ENCODE measurements at regions not wholly inside any gene's neighbourhood (a gene's known extent, or its start where the extent isn't known, plus 50 kb on each side); places are given as distances from the start of the nearest gene placed in this dataset.

- Histone ChIP-seq H3K9me3 (ENCODE audit: insufficient read depth, low read length) (no peaks in the 10 kb centered on the region), H3K79me2 (ENCODE audit: insufficient read depth, low read length) (no peaks in the 10 kb centered on the region), H3K4me2 (ENCODE audit: low read depth, low read length, poor library complexity, severe bottlenecking) (no peak overlapping the region)
Observed at GRCh38 chr1:177811429-177811828, 158.4 kb downstream of the SEC16B start.

GRCh38 chr1:177809819-177810218 lies 160.0 kb downstream of the SEC16B start:
- no peak overlapping the region for H3K4me3 ChIP-seq (ENCODE audit: insufficient read depth, low read length, poor library complexity, severe bottlenecking)
- H3K9me3 ChIP-seq (ENCODE audit: insufficient read depth, low read length) = no peaks in the 10 kb centered on the region
- H4K20me1 ChIP-seq (ENCODE audit: low read depth, low read length) = no peaks in the 10 kb centered on the region
- H3K9ac ChIP-seq (ENCODE audit: low read length) = no peak overlapping the region
- no peaks in the 10 kb centered on the region for H3F3A ChIP-seq (ENCODE audit: insufficient read depth)
- H3K9me2 ChIP-seq (replicated peaks; ENCODE audit: insufficient read depth, low read length) = no peaks in the 10 kb centered on the region
- H3K36me3 ChIP-seq (ENCODE audit: low read length) = no peaks in the 10 kb centered on the region
- no peaks in the 10 kb centered on the region for H3K27me3 ChIP-seq (ENCODE audit: low read length)
- no peaks in the 10 kb centered on the region for H3K79me2 ChIP-seq (ENCODE audit: insufficient read depth, low read length)
- H2AFZ ChIP-seq (ENCODE audit: low read depth, low read length, severe bottlenecking) = no peak overlapping the region
- H3K4me2 ChIP-seq (ENCODE audit: low read depth, low read length, poor library complexity, severe bottlenecking) = no peak overlapping the region
- H3K27ac ChIP-seq (ENCODE audit: low read depth, low read length) = no peak overlapping the region
- no peak for TF ChIP-seq CTCF (IDR thresholded peaks at IDR 0.05; ENCODE audit: insufficient read depth, low read length, poor library complexity, severe bottlenecking)
- no peak for TF ChIP-seq EZH2phosphoT487 (conservative IDR thresholded peaks at IDR 0.05; ENCODE audit: low read length)

More at GRCh38 chr1:177811429-177811828, 158.4 kb downstream of the SEC16B start:
- Histone ChIP-seq H4K20me1 (ENCODE audit: low read depth, low read length) (no peaks in the 10 kb centered on the region), H3K27me3 (ENCODE audit: low read length) (no peaks in the 10 kb centered on the region), H3K27ac (ENCODE audit: low read depth, low read length) (no peak overlapping the region), H2AFZ (ENCODE audit: low read depth, low read length, severe bottlenecking) (no peak overlapping the region), H3K9me2 (replicated peaks; ENCODE audit: insufficient read depth, low read length) (no peaks in the 10 kb centered on the region), H3K36me3 (ENCODE audit: low read length) (no peaks in the 10 kb centered on the region), H3K9ac (ENCODE audit: low read length) (no peak overlapping the region), H3K4me3 (ENCODE audit: insufficient read depth, low read length, poor library complexity, severe bottlenecking) (no peak overlapping the region), H3F3A (ENCODE audit: insufficient read depth) (no peaks in the 10 kb centered on the region)
- TF ChIP-seq EZH2phosphoT487 (conservative IDR thresholded peaks at IDR 0.05; ENCODE audit: low read length) (no peak), CTCF (IDR thresholded peaks at IDR 0.05; ENCODE audit: insufficient read depth, low read length, poor library complexity, severe bottlenecking) (no peak)

- Histone ChIP-seq H4K20me1 (ENCODE audit: low read depth, low read length) (no peaks in the 10 kb centered on the region), H3K9ac (ENCODE audit: low read length) (no peak overlapping the region), H2AFZ (ENCODE audit: low read depth, low read length, severe bottlenecking) (no peak overlapping the region), H3K4me2 (ENCODE audit: low read depth, low read length, poor library complexity, severe bottlenecking) (no peak overlapping the region), H3K9me2 (replicated peaks; ENCODE audit: insufficient read depth, low read length) (no peaks in the 10 kb centered on the region), H3K36me3 (ENCODE audit: low read length) (no peaks in the 10 kb centered on the region), H3K27me3 (ENCODE audit: low read length) (no peaks in the 10 kb centered on the region), H3K27ac (ENCODE audit: low read depth, low read length) (no peak overlapping the region), H3F3A (ENCODE audit: insufficient read depth) (no peaks in the 10 kb centered on the region), H3K4me3 (ENCODE audit: insufficient read depth, low read length, poor library complexity, severe bottlenecking) (no peak overlapping the region), H3K79me2 (ENCODE audit: insufficient read depth, low read length) (no peaks in the 10 kb centered on the region), H3K9me3 (ENCODE audit: insufficient read depth, low read length) (no peaks in the 10 kb centered on the region)
- TF ChIP-seq EZH2phosphoT487 (conservative IDR thresholded peaks at IDR 0.05; ENCODE audit: low read length) (no peak), CTCF (IDR thresholded peaks at IDR 0.05; ENCODE audit: insufficient read depth, low read length, poor library complexity, severe bottlenecking) (no peak)
Observed at GRCh38 chr1:177802304-177802703, 167.6 kb downstream of the SEC16B start.

Measured in SU-DHL-6 (cell line).